Mesodermal cell (in vitro differentiated cells): ENCODE measurements at regions not wholly inside any gene's neighbourhood (a gene's known extent, or its start where the extent isn't known, plus 50 kb on each side); places are given as distances from the start of the nearest gene placed in this dataset.

Source experiments
- H3K27ac ChIP-seq: 2 replicates; pipeline ENCODE4 v1.7.0; 2013; ENCODE audit warnings: mild to moderate bottlenecking, low read depth, low read length, moderate library complexity; ENCODE audit not compliant: severe bottlenecking
- H3K36me3 ChIP-seq: 2 replicates; pipeline ENCODE4 v1.7.1; 2013; ENCODE audit warnings: mild to moderate bottlenecking, low read length, moderate library complexity; ENCODE audit not compliant: control insufficient read depth, insufficient read depth
- H3K4me1 ChIP-seq: one replicate; pipeline ENCODE4 v1.7.1; 2013; ENCODE audit warnings: mild to moderate bottlenecking, low read length; ENCODE audit not compliant: insufficient read depth, control insufficient read depth, poor library complexity, severe bottlenecking
- H3K4me3 ChIP-seq: 2 replicates; pipeline ENCODE4 v1.7.0; 2013; ENCODE audit warnings: low read length, control low read depth, mild to moderate bottlenecking; ENCODE audit not compliant: insufficient read depth, poor library complexity, severe bottlenecking; ENCODE audit errors: extremely low read depth
- H3K9me3 ChIP-seq: 2 replicates; pipeline ENCODE4 v1.7.1; 2013; ENCODE audit warnings: mild to moderate bottlenecking, low read length, moderate library complexity; ENCODE audit not compliant: control insufficient read depth
- WGBS, 2 experiments: methylation state at CpG; one replicate each; pipeline ENCODE4 v1.1.5; 2013; ENCODE audit warnings: missing lambda C conversion rate in 2 of 2; ENCODE audit not compliant: insufficient coverage in 2 of 2; 5-methylcytosine and 5-hydroxymethylcytosine counted together

- H3K36me3 ChIP-seq = no peaks in the 10 kb centered on the region
- 86 to 90% methylated on average over 5 to 7 of the region's 7 CpGs for WGBS, 2 experiments
- no peak overlapping the region for H3K27ac ChIP-seq
- H3K4me1 ChIP-seq = no peaks in the 10 kb centered on the region
- no peaks in the 10 kb centered on the region for H3K9me3 ChIP-seq
- H3K4me3 ChIP-seq = no peak overlapping the region
These were observed 139.1 kb upstream of the POU3F2 start for GRCh38 chr6:98695091-98695801.

- H3K36me3 ChIP-seq = no peaks in the 10 kb centered on the region
These were observed 123.0 kb upstream of the POU3F2 start for GRCh38 chr6:98711380-98711779.

GRCh38 chr6:98716341-98716740 is 118.0 kb upstream of the POU3F2 start:
- Histone ChIP-seq H3K4me3 (no peak overlapping the region), H3K27ac (peak overlapping the region; percentile 41), H3K4me1 (no peaks in the 10 kb centered on the region), H3K36me3 (no peaks in the 10 kb centered on the region), H3K9me3 (no peaks in the 10 kb centered on the region)
- WGBS, 2 experiments = 0 to 2% methylated on average over 6 of the region's 8 CpGs

More at GRCh38 chr6:98711380-98711779, 123.0 kb upstream of the POU3F2 start:
- no peak overlapping the region for H3K4me3 ChIP-seq
- no peak overlapping the region for H3K27ac ChIP-seq
- H3K9me3 ChIP-seq = no peaks in the 10 kb centered on the region
- H3K4me1 ChIP-seq = no peaks in the 10 kb centered on the region

GRCh38 chr6:98717322-98717877 is 117.0 kb upstream of the POU3F2 start:
- Histone ChIP-seq H3K4me1 (no peaks in the 10 kb centered on the region), H3K9me3 (no peaks in the 10 kb centered on the region), H3K36me3 (no peaks in the 10 kb centered on the region), H3K27ac (no peak overlapping the region), H3K4me3 (no peak overlapping the region)
- 10 to 24% methylated on average over 4 of the region's 6 CpGs for WGBS, 2 experiments

GRCh38 chr6:98717988-98718387 is 116.4 kb upstream of the POU3F2 start:
- Histone ChIP-seq H3K9me3 (no peaks in the 10 kb centered on the region), H3K36me3 (no peaks in the 10 kb centered on the region), H3K4me3 (no peak overlapping the region), H3K4me1 (peaks cover 4% of the 10 kb centered on the region), H3K27ac (no peak overlapping the region)
- 20% methylated on average over 1 of the region's 2 CpGs; no CpG with 5 or more reads in 1 of the 2 experiments for WGBS, 2 experiments

GRCh38 chr6:98724537-98724936 is 109.8 kb upstream of the POU3F2 start:
- no peaks in the 10 kb centered on the region for H3K9me3 ChIP-seq
- H3K4me3 ChIP-seq = no peak overlapping the region
- H3K4me1 ChIP-seq = peaks cover 16% of the 10 kb centered on the region
- H3K27ac ChIP-seq = no peak overlapping the region
- H3K36me3 ChIP-seq = no peaks in the 10 kb centered on the region

- Histone ChIP-seq H3K36me3 (no peaks in the 10 kb centered on the region), H3K4me1 (peaks cover 9% of the 10 kb centered on the region)
- no CpG with 5 or more reads among the region's 1 CpG for WGBS, 2 experiments
These were observed 87.1 kb upstream of the POU3F2 start for GRCh38 chr6:98747273-98747672.

GRCh38 chr6:98747960-98748359 is 86.4 kb upstream of the POU3F2 start:
- H3K4me1 ChIP-seq = peaks cover 9% of the 10 kb centered on the region
- no peaks in the 10 kb centered on the region for H3K9me3 ChIP-seq
- no peak overlapping the region for H3K27ac ChIP-seq
- H3K4me3 ChIP-seq = no peak overlapping the region
- 100% methylated on average over 1 of the region's 3 CpGs for WGBS, 2 experiments
- no peaks in the 10 kb centered on the region for H3K36me3 ChIP-seq

More at GRCh38 chr6:98747273-98747672, 87.1 kb upstream of the POU3F2 start:
- Histone ChIP-seq H3K9me3 (no peaks in the 10 kb centered on the region), H3K4me3 (no peak overlapping the region), H3K27ac (no peak overlapping the region)

- H3K27ac ChIP-seq = no peak overlapping the region
- H3K36me3 ChIP-seq = no peaks in the 10 kb centered on the region
- no peak overlapping the region for H3K4me3 ChIP-seq
- H3K9me3 ChIP-seq = no peaks in the 10 kb centered on the region
- H3K4me1 ChIP-seq = no peaks in the 10 kb centered on the region
These were observed 74.9 kb upstream of the POU3F2 start for GRCh38 chr6:98759459-98759858.

- 67 to 83% methylated on average over 1 of the region's 1 CpG for WGBS, 2 experiments
- no peak overlapping the region for H3K4me3 ChIP-seq
- no peaks in the 10 kb centered on the region for H3K4me1 ChIP-seq
These were observed 69.9 kb upstream of the POU3F2 start for GRCh38 chr6:98764373-98764911.

GRCh38 chr6:98769546-98769945 is 64.8 kb upstream of the POU3F2 start:
- Histone ChIP-seq H3K4me3 (no peak overlapping the region), H3K36me3 (no peaks in the 10 kb centered on the region), H3K4me1 (no peaks in the 10 kb centered on the region), H3K9me3 (no peaks in the 10 kb centered on the region), H3K27ac (no peak overlapping the region)
- 73 to 100% methylated on average over 1 of the region's 1 CpG for WGBS, 2 experiments

More at GRCh38 chr6:98764373-98764911, 69.9 kb upstream of the POU3F2 start:
- H3K27ac ChIP-seq = no peak overlapping the region
- H3K9me3 ChIP-seq = no peaks in the 10 kb centered on the region
- no peaks in the 10 kb centered on the region for H3K36me3 ChIP-seq
